Spleen (tissue), 11 donors: ENCODE measurements at regions not wholly inside any gene's neighbourhood (a gene's known extent, or its start where the extent isn't known, plus 50 kb on each side); places are given as distances from the start of the nearest gene placed in this dataset.

Source experiments
- DNase-seq: peaks from one replicate; pipeline ENCODE4 v3.0.0-alpha.2; 2020
- H3K27ac ChIP-seq, 8 donors: fragments of 200-600 bp; sonication (generic) in 7 of 8; 1 replicate in 4 of 8; 2 replicates in 4 of 8; pipeline versions ENCODE4 v1.5.0 to v1.8.0; 2016 to 2021; ENCODE audit warnings: inconsistent platforms in 4 of 8, mild to moderate bottlenecking in 4 of 8, moderate library complexity in 1 of 8
- H3K27me3 ChIP-seq, 7 donors: fragments of 200-600 bp; sonication (generic) in 6 of 7; replicated peaks in 1 of 7; 1 replicate in 4 of 7; 2 replicates in 3 of 7; pipeline versions ENCODE4 v1.5.0 to v1.8.0; 2016 to 2021; ENCODE audit warnings: inconsistent platforms in 3 of 7, mild to moderate bottlenecking in 1 of 7
- H3K36me3 ChIP-seq, 6 donors: fragments of 200-600 bp; sonication (generic) in 5 of 6; 1 replicate in 4 of 6; 2 replicates in 2 of 6; pipeline versions ENCODE4 v1.5.0 to v1.8.0; 2016 to 2021; ENCODE audit warnings: inconsistent platforms in 2 of 6
- H3K4me1 ChIP-seq, 6 donors: fragments of 200-600 bp; sonication (generic) in 5 of 6; 1 replicate in 3 of 6; 2 replicates in 3 of 6; pipeline versions ENCODE4 v1.5.0 to v1.8.0; 2016 to 2021; ENCODE audit warnings: inconsistent platforms in 3 of 6
- H3K4me3 ChIP-seq, 8 donors: fragments of 200-600 bp; sonication (generic) in 7 of 8; 1 replicate in 4 of 8; 2 replicates in 4 of 8; pipeline versions ENCODE4 v1.5.0 to v1.8.0; 2016 to 2021; ENCODE audit warnings: inconsistent platforms in 4 of 8, mild to moderate bottlenecking in 4 of 8, moderate library complexity in 2 of 8
- H3K9me3 ChIP-seq, 8 donors: fragments of 200-600 bp; sonication (generic) in 7 of 8; 1 replicate in 4 of 8; 2 replicates in 4 of 8; pipeline versions ENCODE4 v1.5.0 to v1.8.0; 2016 to 2021; ENCODE audit warnings: inconsistent platforms in 4 of 8
- POLR2A ChIP-seq, 3 donors: fragments of 450-650 bp; IDR thresholded peaks; one replicate each; pipeline ENCODE4 v1.5.1; 2017; ENCODE audit warnings: antibody characterized with exemption in 3 of 3, mild to moderate bottlenecking in 1 of 3
- POLR2AphosphoS5 ChIP-seq, 3 donors: sonication (generic); formaldehyde crosslinking; IDR thresholded peaks; one replicate each; pipeline ENCODE4 v1.5.1; 2017; ENCODE audit warnings: antibody characterized with exemption in 3 of 3
- WGBS, 5 donors: extraction: QIAGEN DNeasy Blood & Tissue Kit in 3 of 5; methylation state at CpG; one replicate each; pipeline versions ENCODE4 v1.1.5 to v1.1.7; 2013 to 2018; 5-methylcytosine and 5-hydroxymethylcytosine counted together
- intact Hi-C: fragments of 100-400 bp; cut with DNase I; formaldehyde crosslinking; loops from one replicate; pipeline ENCODE4 v1.15.0; 2023; ENCODE audit warnings: low total_unique reads
- TF ChIP-seq, protein P1 (sequence below), 11 experiments: fragments of 200-600 bp in 7 of 11; fragments of 450-650 bp in 4 of 11; sonication (generic) in 4 of 11; IDR thresholded peaks in 8 of 11; conservative IDR thresholded peaks in 3 of 11; 1 replicate in 7 of 11; 2 replicates in 4 of 11; pipeline versions ENCODE4 v1.4.0 to v1.8.0; 2016 to 2021; ENCODE audit warnings: antibody characterized with exemption in 11 of 11, inconsistent platforms in 4 of 11, mild to moderate bottlenecking in 1 of 11
- donor health status: healthy with polysubstance abuse.
- donor health status: DM: no; HTN: no; CAD: no; lungs with moderate emphysema.
- donor health status: DM: no; HTN: no; CAD: no.
- donor health status: Bipolar disorder and iron deficiency.
- donor health status: healthy.
- donor health status: DM: no; HTN: no; CAD: no.
- donor health status: DM: yes; HTN: yes; CAD: no.

GRCh38 chr12:94041850-94042249 lies 106.5 kb upstream of the PLXNC1 start:
- intact Hi-C loops, result no loop called here
- 58 to 75% (median 67%) methylated on average over 3 of the region's 3 CpGs for WGBS, 5 donors

GRCh38 chr12:94042321-94042720 lies 106.1 kb upstream of the PLXNC1 start:
- DNase-seq, result no peak
- Histone ChIP-seq H3K27me3 (no peaks in the 10 kb centered on the region), H3K9me3 (peaks cover 3 to 20% (median 11%) of the 10 kb centered on the region in 8 donors), H3K4me1 (peaks cover 0 to 9% (median 0%) of the 10 kb centered on the region in 6 donors), H3K27ac (no peak overlapping the region), H3K4me3 (no peak overlapping the region), H3K36me3 (no peaks in the 10 kb centered on the region)
- 88 to 98% (median 96%) methylated on average over 4 of the region's 4 CpGs for WGBS, 5 donors
- intact Hi-C loops, result no loop called here
- no peak for TF ChIP-seq POLR2A (IDR thresholded peaks at IDR 0.05)
- TF ChIP-seq POLR2AphosphoS5 (IDR thresholded peaks at IDR 0.05), result no peak
- TF ChIP-seq, protein P1, sequence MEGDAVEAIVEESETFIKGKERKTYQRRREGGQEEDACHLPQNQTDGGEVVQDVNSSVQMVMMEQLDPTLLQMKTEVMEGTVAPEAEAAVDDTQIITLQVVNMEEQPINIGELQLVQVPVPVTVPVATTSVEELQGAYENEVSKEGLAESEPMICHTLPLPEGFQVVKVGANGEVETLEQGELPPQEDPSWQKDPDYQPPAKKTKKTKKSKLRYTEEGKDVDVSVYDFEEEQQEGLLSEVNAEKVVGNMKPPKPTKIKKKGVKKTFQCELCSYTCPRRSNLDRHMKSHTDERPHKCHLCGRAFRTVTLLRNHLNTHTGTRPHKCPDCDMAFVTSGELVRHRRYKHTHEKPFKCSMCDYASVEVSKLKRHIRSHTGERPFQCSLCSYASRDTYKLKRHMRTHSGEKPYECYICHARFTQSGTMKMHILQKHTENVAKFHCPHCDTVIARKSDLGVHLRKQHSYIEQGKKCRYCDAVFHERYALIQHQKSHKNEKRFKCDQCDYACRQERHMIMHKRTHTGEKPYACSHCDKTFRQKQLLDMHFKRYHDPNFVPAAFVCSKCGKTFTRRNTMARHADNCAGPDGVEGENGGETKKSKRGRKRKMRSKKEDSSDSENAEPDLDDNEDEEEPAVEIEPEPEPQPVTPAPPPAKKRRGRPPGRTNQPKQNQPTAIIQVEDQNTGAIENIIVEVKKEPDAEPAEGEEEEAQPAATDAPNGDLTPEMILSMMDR (IDR thresholded peaks at IDR 0.05 in 8 of 11, conservative IDR thresholded peaks at IDR 0.05 in 3 of 11), result no peak

More at GRCh38 chr12:94041850-94042249, 106.5 kb upstream of the PLXNC1 start:
- peaks cover 3 to 20% (median 11%) of the 10 kb centered on the region in 8 donors for H3K9me3 ChIP-seq
- TF ChIP-seq POLR2A (IDR thresholded peaks at IDR 0.05), result no peak
- H3K4me1 ChIP-seq, result peaks cover 0 to 9% (median 0%) of the 10 kb centered on the region in 6 donors
- H3K27me3 ChIP-seq, result no peaks in the 10 kb centered on the region
- no peak overlapping the region for H3K4me3 ChIP-seq
- no peak for DNase-seq
- no peak overlapping the region for H3K27ac ChIP-seq
- no peaks in the 10 kb centered on the region for H3K36me3 ChIP-seq

DNA sequence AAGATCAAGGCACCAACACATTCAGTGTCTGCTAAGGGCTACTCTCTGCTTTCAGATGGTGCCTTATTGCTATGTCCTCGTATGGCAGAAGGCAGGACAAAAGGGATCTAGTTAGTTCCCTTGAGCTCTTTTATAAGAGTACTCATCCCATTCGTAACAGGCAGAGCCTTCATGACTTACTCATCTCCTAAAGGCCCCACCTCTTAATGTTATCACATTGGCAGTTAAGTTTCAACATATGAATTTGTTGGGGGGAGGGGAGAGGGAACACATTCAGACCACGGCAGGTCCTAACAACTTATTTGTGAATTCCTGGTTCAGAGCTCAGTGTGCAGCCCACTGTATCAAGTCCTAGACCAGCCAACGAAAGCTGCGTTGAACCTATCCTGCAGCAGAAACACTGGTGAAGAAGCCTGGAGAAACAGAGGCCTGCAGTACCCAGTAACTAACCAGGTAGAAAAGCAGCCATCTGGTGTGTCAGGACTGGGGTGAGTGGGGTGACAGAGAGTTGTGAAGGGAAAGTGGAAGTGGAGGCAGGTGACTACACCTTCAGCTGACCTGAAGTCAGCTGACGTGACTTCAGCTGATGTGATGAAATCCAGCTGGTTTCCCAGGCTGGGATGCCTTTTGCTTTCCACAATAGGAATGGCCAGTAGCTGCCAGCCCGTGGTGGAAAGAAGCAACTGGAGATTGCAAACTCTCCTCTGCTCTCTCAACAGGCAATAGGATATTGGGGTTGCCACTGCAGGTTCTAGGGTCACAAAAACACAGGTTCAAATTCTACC lies 101.6 kb upstream of the PLXNC1 start:
- no peak overlapping the region for H3K27ac ChIP-seq
- no peak overlapping the region for H3K4me3 ChIP-seq
- TF ChIP-seq POLR2A (IDR thresholded peaks at IDR 0.05) (no peak), POLR2AphosphoS5 (IDR thresholded peaks at IDR 0.05) (no peak)
- TF ChIP-seq, protein P1 (IDR thresholded peaks at IDR 0.05 in 8 of 11, conservative IDR thresholded peaks at IDR 0.05 in 3 of 11), result no peak
- no peaks in the 10 kb centered on the region for H3K27me3 ChIP-seq
- intact Hi-C loops, result no loop called here
- 62 to 87% (median 66%) methylated on average over 7 of the region's 7 CpGs for WGBS, 5 donors
- no peaks in the 10 kb centered on the region for H3K4me1 ChIP-seq
- DNase-seq, result no peak
- H3K9me3 ChIP-seq, result peaks cover 0 to 4% (median 0%) of the 10 kb centered on the region in 8 donors
- H3K36me3 ChIP-seq, result no peaks in the 10 kb centered on the region

GRCh38 chr12:94047781-94048567 lies 100.4 kb upstream of the PLXNC1 start:
- no peaks in the 10 kb centered on the region for H3K36me3 ChIP-seq
- H3K27ac ChIP-seq, result no peak overlapping the region
- TF ChIP-seq POLR2A (IDR thresholded peaks at IDR 0.05), result no peak
- TF ChIP-seq, protein P1 (IDR thresholded peaks at IDR 0.05 in 8 of 11, conservative IDR thresholded peaks at IDR 0.05 in 3 of 11), result no peak
- no peak for TF ChIP-seq POLR2AphosphoS5 (IDR thresholded peaks at IDR 0.05)
- no peak overlapping the region for H3K4me3 ChIP-seq
- no peaks in the 10 kb centered on the region for H3K27me3 ChIP-seq
- DNase-seq, result no peak
- H3K9me3 ChIP-seq, result peaks cover 0 to 4% (median 0%) of the 10 kb centered on the region in 8 donors
- intact Hi-C loops, result no loop called here
- H3K4me1 ChIP-seq, result no peaks in the 10 kb centered on the region
- 66 to 73% (median 72%) methylated on average over 7 of the region's 7 CpGs for WGBS, 5 donors
